ENCODE measurements at regions not wholly inside any gene's neighbourhood (a gene's known extent, or its start where the extent isn't known, plus 50 kb on each side); places are given as distances from the start of the nearest gene placed in this dataset.
"Not testable (repeated sequence)": the region's sequence is repeated elsewhere in the genome, so short reads cannot be mapped to it uniquely, and the experiment has no call there.

- intact Hi-C loops (cut with micrococcal nuclease) = no loop called here
- Mint-ChIP-seq H3K27me3 (ENCODE audit: low read depth) (peaks cover 11% of the 10 kb centered on the region), H3K27ac (no peak overlapping the region), H3K9me3 (no peaks in the 10 kb centered on the region), H3K4me3 (ENCODE audit: low read depth) (no peak overlapping the region), H3K36me3 (ENCODE audit: low read depth) (no peaks in the 10 kb centered on the region), H3K4me1 (ENCODE audit: low read depth) (peaks cover 11% of the 10 kb centered on the region)
- no peak for DNase-seq (ENCODE audit: low spot score)
Observed at GRCh38 chr7:106573738-106574137, 87.2 kb downstream of the CCDC71L start.

DNA sequence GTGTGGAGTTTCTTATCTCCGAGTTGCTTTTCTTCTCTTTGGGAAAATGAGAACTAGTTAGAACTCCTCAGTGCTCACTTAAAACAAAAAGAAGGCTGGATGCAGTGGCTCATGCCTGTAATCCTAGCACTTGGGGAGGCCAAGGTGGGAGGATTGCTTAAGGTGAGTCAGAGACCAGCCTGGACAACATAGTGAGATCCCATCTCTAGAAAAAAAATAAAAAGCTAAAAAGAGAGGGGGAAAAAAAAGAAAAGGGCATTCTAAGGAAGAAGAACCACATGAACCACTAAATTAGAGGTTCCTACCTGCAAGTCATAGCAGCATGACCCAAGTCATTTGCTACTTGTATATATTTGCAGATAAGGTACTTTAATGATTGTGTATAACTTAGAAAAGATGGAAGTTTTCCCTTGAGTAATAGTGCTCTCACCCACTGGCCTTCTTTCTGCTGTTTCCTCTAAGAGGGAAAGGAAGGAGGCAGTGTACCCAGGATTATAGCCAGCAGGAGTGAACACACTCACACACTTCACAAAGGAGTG, 87.8 kb downstream of the CCDC71L start:
- DNase-seq (ENCODE audit: low spot score) = no peak
- no peak overlapping the region for H3K4me3 Mint-ChIP-seq (ENCODE audit: low read depth)
- peaks cover 7% of the 10 kb centered on the region for H3K27me3 Mint-ChIP-seq (ENCODE audit: low read depth)
- peaks cover 11% of the 10 kb centered on the region for H3K4me1 Mint-ChIP-seq (ENCODE audit: low read depth)
- H3K27ac Mint-ChIP-seq = no peak overlapping the region
- H3K9me3 Mint-ChIP-seq = no peaks in the 10 kb centered on the region
- no peaks in the 10 kb centered on the region for H3K36me3 Mint-ChIP-seq (ENCODE audit: low read depth)
- intact Hi-C loops (cut with micrococcal nuclease) = no loop called here

DNA sequence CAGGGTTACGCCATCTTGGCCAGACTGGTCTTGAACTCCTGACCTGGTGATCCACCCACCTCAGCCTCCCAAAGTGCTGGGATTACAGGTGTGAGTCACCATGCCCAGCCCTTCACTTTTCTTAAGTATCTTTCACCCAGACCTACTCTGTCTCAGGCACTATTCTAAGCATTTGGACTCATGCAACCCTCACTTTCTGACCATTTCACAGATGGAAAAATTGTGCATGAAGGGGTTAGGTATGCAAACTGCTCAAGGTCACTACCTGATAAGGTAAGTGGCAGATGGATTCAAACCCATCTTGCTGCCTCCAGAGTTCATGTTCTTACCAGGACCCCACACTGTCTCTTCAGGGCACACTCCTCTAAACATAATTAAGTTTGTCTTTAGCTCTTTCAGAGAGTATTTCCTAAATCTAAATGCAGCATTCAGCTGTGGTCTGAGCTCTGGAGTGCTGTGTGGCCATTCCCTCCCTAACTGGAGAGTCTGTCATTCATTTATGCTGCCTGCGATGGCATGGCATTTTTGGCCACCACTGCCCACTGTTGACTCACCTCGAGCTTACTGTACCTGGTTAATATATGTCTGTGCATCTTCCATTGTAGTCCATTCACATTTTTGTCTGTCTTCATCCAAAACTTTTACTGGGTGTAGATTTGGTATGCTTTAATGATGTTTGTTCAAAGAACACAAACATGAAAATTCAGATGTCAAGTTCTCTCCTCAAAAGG, 88.4 kb downstream of the CCDC71L start:
- DNase-seq (ENCODE audit: low spot score) = no peak
- Mint-ChIP-seq H3K4me3 (ENCODE audit: low read depth) (no peak overlapping the region), H3K4me1 (ENCODE audit: low read depth) (peaks cover 11% of the 10 kb centered on the region), H3K36me3 (ENCODE audit: low read depth) (no peaks in the 10 kb centered on the region), H3K9me3 (peaks cover 3% of the 10 kb centered on the region), H3K27ac (no peak overlapping the region), H3K27me3 (ENCODE audit: low read depth) (peaks cover 3% of the 10 kb centered on the region)
- intact Hi-C loops (cut with micrococcal nuclease) = no loop called here

- H3K4me3 Mint-ChIP-seq (ENCODE audit: low read depth) = no peak overlapping the region
- no peak for DNase-seq (ENCODE audit: low spot score)
- intact Hi-C loops (cut with micrococcal nuclease) = no loop called here
- H3K36me3 Mint-ChIP-seq (ENCODE audit: low read depth) = no peaks in the 10 kb centered on the region
- no peak overlapping the region for H3K27ac Mint-ChIP-seq
- peaks cover 11% of the 10 kb centered on the region for H3K4me1 Mint-ChIP-seq (ENCODE audit: low read depth)
- peaks cover 3% of the 10 kb centered on the region for H3K27me3 Mint-ChIP-seq (ENCODE audit: low read depth)
- peaks cover 4% of the 10 kb centered on the region for H3K9me3 Mint-ChIP-seq
Observed at GRCh38 chr7:106571563-106571962, 89.4 kb downstream of the CCDC71L start.

DNA sequence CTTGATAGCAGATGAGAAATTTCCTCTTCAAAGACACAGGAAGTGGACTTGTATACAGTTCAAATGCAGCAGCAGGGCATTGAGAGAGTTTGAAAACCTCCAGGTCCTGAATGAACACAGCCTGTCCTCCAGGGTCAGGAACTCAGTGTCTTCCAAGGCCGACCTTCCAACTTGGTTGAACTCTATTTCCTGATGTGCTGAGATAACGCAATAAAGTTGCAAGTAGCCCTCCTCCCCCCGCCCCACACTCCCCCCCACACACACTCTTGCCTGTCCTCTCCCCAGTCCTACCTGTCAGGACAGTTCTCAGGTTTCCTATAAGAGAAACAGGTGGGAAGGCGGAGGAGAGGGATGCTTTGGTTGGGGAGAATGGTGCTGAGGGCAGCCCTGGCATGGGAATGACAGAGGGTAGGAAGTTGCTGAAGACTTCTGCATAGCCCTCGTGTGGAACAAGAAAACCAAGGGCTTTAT, 90.0 kb downstream of the CCDC71L start:
- DNase-seq (ENCODE audit: low spot score) = no peak
- Mint-ChIP-seq H3K4me1 (ENCODE audit: low read depth) (peaks cover 11% of the 10 kb centered on the region), H3K4me3 (ENCODE audit: low read depth) (no peak overlapping the region), H3K36me3 (ENCODE audit: low read depth) (no peaks in the 10 kb centered on the region), H3K27me3 (ENCODE audit: low read depth) (no peaks in the 10 kb centered on the region), H3K9me3 (peaks cover 4% of the 10 kb centered on the region), H3K27ac (no peak overlapping the region)
- intact Hi-C loops (cut with micrococcal nuclease) = no loop called here

- Mint-ChIP-seq H3K9me3 (peaks cover 4% of the 10 kb centered on the region), H3K4me1 (ENCODE audit: low read depth) (peaks cover 11% of the 10 kb centered on the region), H3K4me3 (ENCODE audit: low read depth) (no peak overlapping the region), H3K27me3 (ENCODE audit: low read depth) (no peaks in the 10 kb centered on the region), H3K36me3 (ENCODE audit: low read depth) (no peaks in the 10 kb centered on the region), H3K27ac (no peak overlapping the region)
- no peak for DNase-seq (ENCODE audit: low spot score)
- intact Hi-C loops (cut with micrococcal nuclease) = no loop called here
Observed at GRCh38 chr7:106570146-106570545, 90.8 kb downstream of the CCDC71L start.

- H3K27ac Mint-ChIP-seq = no peak overlapping the region
- H3K9me3 Mint-ChIP-seq = peaks cover 4% of the 10 kb centered on the region
- H3K4me1 Mint-ChIP-seq (ENCODE audit: low read depth) = peaks cover 11% of the 10 kb centered on the region
- H3K36me3 Mint-ChIP-seq (ENCODE audit: low read depth) = no peaks in the 10 kb centered on the region
- intact Hi-C loops (cut with micrococcal nuclease) = no loop called here
- no peaks in the 10 kb centered on the region for H3K27me3 Mint-ChIP-seq (ENCODE audit: low read depth)
- H3K4me3 Mint-ChIP-seq (ENCODE audit: low read depth) = no peak overlapping the region
- no peak for DNase-seq (ENCODE audit: low spot score)
Observed at GRCh38 chr7:106569500-106569929, 91.4 kb downstream of the CCDC71L start.

GRCh38 chr7:106568680-106569499, 92.1 kb downstream of the CCDC71L start:
- Mint-ChIP-seq H3K27me3 (ENCODE audit: low read depth) (no peaks in the 10 kb centered on the region), H3K27ac (no peak overlapping the region), H3K9me3 (peaks cover 4% of the 10 kb centered on the region), H3K4me1 (ENCODE audit: low read depth) (peaks cover 11% of the 10 kb centered on the region), H3K36me3 (ENCODE audit: low read depth) (no peaks in the 10 kb centered on the region), H3K4me3 (ENCODE audit: low read depth) (no peak overlapping the region)
- no peak for DNase-seq (ENCODE audit: low spot score)
- intact Hi-C loops (cut with micrococcal nuclease) = no loop called here

GRCh38 chr7:106568002-106568679, 92.8 kb downstream of the CCDC71L start:
- intact Hi-C loops (cut with micrococcal nuclease) = no loop called here
- peaks cover 11% of the 10 kb centered on the region for H3K4me1 Mint-ChIP-seq (ENCODE audit: low read depth)
- H3K27ac Mint-ChIP-seq = no peak overlapping the region
- no peaks in the 10 kb centered on the region for H3K27me3 Mint-ChIP-seq (ENCODE audit: low read depth)
- no peak overlapping the region for H3K4me3 Mint-ChIP-seq (ENCODE audit: low read depth)
- no peaks in the 10 kb centered on the region for H3K36me3 Mint-ChIP-seq (ENCODE audit: low read depth)
- no peak for DNase-seq (ENCODE audit: low spot score)
- peaks cover 4% of the 10 kb centered on the region for H3K9me3 Mint-ChIP-seq

- H3K27ac Mint-ChIP-seq; H3K36me3 Mint-ChIP-seq (ENCODE audit: low read depth); H3K27me3 Mint-ChIP-seq (ENCODE audit: low read depth); H3K9me3 Mint-ChIP-seq; H3K4me3 Mint-ChIP-seq (ENCODE audit: low read depth); intact Hi-C loops (cut with micrococcal nuclease); DNase-seq (ENCODE audit: low spot score): not testable (repeated sequence)
- H3K4me1 Mint-ChIP-seq (ENCODE audit: low read depth) = peaks cover 11% of the 10 kb centered on the region
Observed at GRCh38 chr7:106567204-106568001, 93.6 kb downstream of the CCDC71L start.

GRCh38 chr7:106566672-106567071, 94.3 kb downstream of the CCDC71L start:
- H3K27ac Mint-ChIP-seq = no peak overlapping the region
- no peak overlapping the region for H3K4me3 Mint-ChIP-seq (ENCODE audit: low read depth)
- intact Hi-C loops (cut with micrococcal nuclease) = no loop called here
- H3K9me3 Mint-ChIP-seq = peaks cover 4% of the 10 kb centered on the region
- H3K36me3 Mint-ChIP-seq (ENCODE audit: low read depth) = no peaks in the 10 kb centered on the region
- no peak for DNase-seq (ENCODE audit: low spot score)
- no peaks in the 10 kb centered on the region for H3K27me3 Mint-ChIP-seq (ENCODE audit: low read depth)
- H3K4me1 Mint-ChIP-seq (ENCODE audit: low read depth) = peaks cover 11% of the 10 kb centered on the region

DNA sequence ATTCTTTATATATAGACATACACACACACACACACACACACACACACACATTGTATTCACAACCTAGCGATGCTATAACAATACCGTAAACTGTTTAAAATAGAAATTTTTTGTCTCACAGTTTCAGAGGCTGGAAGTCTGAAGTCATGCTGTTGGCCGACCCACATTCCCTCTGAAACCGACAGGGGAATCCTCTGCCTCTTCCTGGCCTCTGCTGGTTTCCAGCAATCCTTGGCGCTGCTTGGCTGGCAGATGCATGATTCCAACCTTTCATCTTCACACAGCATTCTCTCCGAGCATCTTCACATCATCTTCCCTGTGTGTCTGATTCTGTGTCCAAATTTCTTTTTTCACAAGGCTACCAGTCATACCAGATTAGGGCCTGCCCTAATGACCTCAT, 94.8 kb downstream of the CCDC71L start:
- intact Hi-C loops (cut with micrococcal nuclease) = no loop called here
- H3K27me3 Mint-ChIP-seq (ENCODE audit: low read depth) = no peaks in the 10 kb centered on the region

More for the DNA sequence above, 94.8 kb downstream of the CCDC71L start:
- Mint-ChIP-seq H3K9me3 (peaks cover 4% of the 10 kb centered on the region), H3K4me3 (ENCODE audit: low read depth) (no peak overlapping the region), H3K27ac (no peak overlapping the region), H3K36me3 (ENCODE audit: low read depth) (no peaks in the 10 kb centered on the region), H3K4me1 (ENCODE audit: low read depth) (peaks cover 14% of the 10 kb centered on the region)
- no peak for DNase-seq (ENCODE audit: low spot score)
